Ascending aorta (tissue), 2 donors: ENCODE measurements at regions not wholly inside any gene's neighbourhood (a gene's known extent, or its start where the extent isn't known, plus 50 kb on each side); places are given as distances from the start of the nearest gene placed in this dataset.

Experiments used
- DNase-seq, 2 donors: peaks; one replicate each; pipeline ENCODE4 v3.0.0-alpha.2; 2019; ENCODE audit warnings: low spot score in 2 of 2
- H3K27ac ChIP-seq, 2 donors: fragments of 200-600 bp; sonication (generic); one replicate each; pipeline ENCODE4 v1.5.1; 2016 to 2017; ENCODE audit warnings: mild to moderate bottlenecking in 1 of 2
- H3K27me3 ChIP-seq: fragments of 200-600 bp; sonication (generic); one replicate; pipeline ENCODE4 v1.5.1; 2017
- H3K36me3 ChIP-seq, 2 donors: fragments of 200-600 bp; sonication (generic); one replicate each; pipeline ENCODE4 v1.5.1; 2016
- H3K4me1 ChIP-seq, 2 donors: fragments of 200-600 bp; sonication (generic); one replicate each; pipeline ENCODE4 v1.5.1; 2016 to 2017; ENCODE audit warnings: mild to moderate bottlenecking in 1 of 2
- H3K4me3 ChIP-seq, 2 donors: fragments of 200-600 bp; sonication (generic); one replicate each; pipeline ENCODE4 v1.5.1; 2016 to 2017; ENCODE audit warnings: mild to moderate bottlenecking in 1 of 2
- H3K9me3 ChIP-seq, 2 donors: fragments of 200-600 bp; sonication (generic); one replicate each; pipeline ENCODE4 v1.5.1; 2016
- CTCF ChIP-seq, 3 experiments: fragments of 200-600 bp in 2 of 3; fragments of 450-650 bp in 1 of 3; sonication (generic) in 2 of 3; IDR thresholded peaks; one replicate each; pipeline ENCODE4 v1.5.1; 2016 to 2019; ENCODE audit warnings: antibody characterized with exemption in 3 of 3, mild to moderate bottlenecking in 1 of 3, moderate library complexity in 1 of 3
- intact Hi-C: fragments of 100-400 bp; cut with DNase I; formaldehyde crosslinking; loops from one replicate; pipeline ENCODE4 v1.15.1; 2023

GRCh38 chr4:189126040-189126439 lies 814.6 kb upstream of the FRG1 start:
- Histone ChIP-seq H3K4me1 (no peaks in the 10 kb centered on the region), H3K4me3 (no peak overlapping the region), H3K36me3 (no peaks in the 10 kb centered on the region), H3K27me3 (no peaks in the 10 kb centered on the region), H3K27ac (no peak overlapping the region), H3K9me3 (no peaks in the 10 kb centered on the region)
- TF ChIP-seq CTCF (IDR thresholded peaks at IDR 0.05) = no peak
- no peak for DNase-seq
- intact Hi-C loops = no loop called here

GRCh38 chr4:189128341-189128740 lies 812.3 kb upstream of the FRG1 start:
- Histone ChIP-seq H3K27me3 (no peaks in the 10 kb centered on the region), H3K4me3 (no peak overlapping the region), H3K4me1 (no peaks in the 10 kb centered on the region), H3K36me3 (no peaks in the 10 kb centered on the region), H3K9me3 (no peaks in the 10 kb centered on the region), H3K27ac (no peak overlapping the region)
- intact Hi-C loops = no loop called here
- no peak for DNase-seq
- no peak for TF ChIP-seq CTCF (IDR thresholded peaks at IDR 0.05)

- H3K27me3 ChIP-seq = no peaks in the 10 kb centered on the region
- no peaks in the 10 kb centered on the region for H3K4me1 ChIP-seq
- DNase-seq = no peak
- H3K4me3 ChIP-seq = no peak overlapping the region
- no peaks in the 10 kb centered on the region for H3K36me3 ChIP-seq
- intact Hi-C loops = no loop called here
- H3K9me3 ChIP-seq = no peaks in the 10 kb centered on the region
- H3K27ac ChIP-seq = no peak overlapping the region
- no peak for TF ChIP-seq CTCF (IDR thresholded peaks at IDR 0.05)
Observed at GRCh38 chr4:189129044-189129694, 811.5 kb upstream of the FRG1 start.

GRCh38 chr4:189131118-189131517 lies 809.6 kb upstream of the FRG1 start:
- Histone ChIP-seq H3K4me1 (no peaks in the 10 kb centered on the region), H3K9me3 (no peaks in the 10 kb centered on the region), H3K36me3 (no peaks in the 10 kb centered on the region), H3K4me3 (no peak overlapping the region), H3K27me3 (no peaks in the 10 kb centered on the region), H3K27ac (no peak overlapping the region)
- intact Hi-C loops = no loop called here
- DNase-seq = no peak
- no peak for TF ChIP-seq CTCF (IDR thresholded peaks at IDR 0.05)

GRCh38 chr4:189136462-189136861 lies 804.2 kb upstream of the FRG1 start:
- no peaks in the 10 kb centered on the region for H3K9me3 ChIP-seq
- no peak overlapping the region for H3K27ac ChIP-seq
- intact Hi-C loops = no loop called here
- H3K27me3 ChIP-seq = no peaks in the 10 kb centered on the region
- H3K4me1 ChIP-seq = no peaks in the 10 kb centered on the region
- DNase-seq = no peak
- no peaks in the 10 kb centered on the region for H3K36me3 ChIP-seq
- no peak for TF ChIP-seq CTCF (IDR thresholded peaks at IDR 0.05)
- no peak overlapping the region for H3K4me3 ChIP-seq
